ENCODE measurements at regions not wholly inside any gene's neighbourhood (a gene's known extent, or its start where the extent isn't known, plus 50 kb on each side); places are given as distances from the start of the nearest gene placed in this dataset.
A peak's percentile ranks its signal among the peaks of the same experiment; 100 is the strongest.

GRCh38 chr2:173580351-173580750, 225.7 kb downstream of the CDCA7 start:
- CTCF ChIA-PET = no interaction called here
- no peak for TF ChIP-seq CTCF (conservative IDR thresholded peaks at IDR 0.05; ENCODE audit: low read depth)
- no peak for DNase-seq (ENCODE audit: low spot score)
- POLR2A ChIA-PET (ENCODE audit: low non-redundant PET) = no interaction called here
- no peak overlapping the region for H3K27ac ChIP-seq

- CTCF ChIA-PET = interaction anchor here (0.6 kb wide), 1 partner anchor 18 kb away, joined by 3 read pairs; no protein-coding TSS in a partner anchor
Observed at GRCh38 chr2:173580956-173581355, 226.3 kb downstream of the CDCA7 start.

GRCh38 chr2:173583196-173583595, 228.5 kb downstream of the CDCA7 start:
- no peak for TF ChIP-seq CTCF (conservative IDR thresholded peaks at IDR 0.05; ENCODE audit: low read depth)
- POLR2A ChIA-PET (ENCODE audit: low non-redundant PET) = no interaction called here
- H3K27ac ChIP-seq = no peak overlapping the region
- CTCF ChIA-PET = interaction anchor here (0.6 to 0.7 kb wide), 2 partner anchors 457 to 903 kb away, joined by 3 to 4 read pairs; no protein-coding TSS in a partner anchor
- DNase-seq (ENCODE audit: low spot score) = no peak

More at GRCh38 chr2:173580956-173581355, 226.3 kb downstream of the CDCA7 start:
- DNase-seq (ENCODE audit: low spot score) = no peak
- no peak overlapping the region for H3K27ac ChIP-seq
- POLR2A ChIA-PET (ENCODE audit: low non-redundant PET) = no interaction called here
- TF ChIP-seq CTCF (conservative IDR thresholded peaks at IDR 0.05; ENCODE audit: low read depth) = no peak

GRCh38 chr2:173584000-173584399, 229.3 kb downstream of the CDCA7 start:
- DNase-seq (ENCODE audit: low spot score) = no peak
- CTCF ChIA-PET = interaction anchor here (0.8 kb wide), 1 partner anchor 51 kb away, joined by 3 read pairs; no protein-coding TSS in a partner anchor
- H3K27ac ChIP-seq = no peak overlapping the region
- no peak for TF ChIP-seq CTCF (conservative IDR thresholded peaks at IDR 0.05; ENCODE audit: low read depth)
- POLR2A ChIA-PET (ENCODE audit: low non-redundant PET) = no interaction called here

GRCh38 chr2:173584676-173585458, 230.2 kb downstream of the CDCA7 start:
- DNase-seq (ENCODE audit: low spot score) = no peak
- ChIA-PET POLR2A (ENCODE audit: low non-redundant PET) (no interaction called here), CTCF (interaction anchor here (0.8 kb wide), 1 partner anchor 51 kb away, joined by 3 read pairs; no protein-coding TSS in a partner anchor)
- H3K27ac ChIP-seq = no peak overlapping the region
- TF ChIP-seq CTCF (conservative IDR thresholded peaks at IDR 0.05; ENCODE audit: low read depth) = no peak

- no peak for TF ChIP-seq CTCF (conservative IDR thresholded peaks at IDR 0.05; ENCODE audit: low read depth)
- peak overlapping the region; percentile 68 for H3K27ac ChIP-seq
- peak; percentile 8 for DNase-seq (ENCODE audit: low spot score)
- ChIA-PET CTCF (interaction anchor here (0.6 kb wide), 1 partner anchor 342 kb away, joined by 3 read pairs; no protein-coding TSS in a partner anchor), POLR2A (ENCODE audit: low non-redundant PET) (interaction anchor here (0.5 kb wide), 1 partner anchor 274 kb away, joined by 3 read pairs; no protein-coding TSS in a partner anchor)
Observed at GRCh38 chr2:173588931-173589369, 234.3 kb downstream of the CDCA7 start.
